Stimulated activated CD8-positive, alpha-beta memory T cell treated with anti-CD3 and anti-CD28 coated beads, Interleukin-15, amount 100 ng/mL, for 48 hours (primary cell): ENCODE measurements at regions not wholly inside any gene's neighbourhood (a gene's known extent, or its start where the extent isn't known, plus 50 kb on each side); places are given as distances from the start of the nearest gene placed in this dataset.
"Not testable (repeated sequence)": the region's sequence is repeated elsewhere in the genome, so short reads cannot be mapped to it uniquely, and the experiment has no call there.

Experiments used
- DNase-seq, 2 donors: peaks; one replicate each; pipeline ENCODE4 v3.0.0-alpha.2; 2020; ENCODE audit warnings: low read depth in 2 of 2

- DNase-seq = not testable (repeated sequence)
Observed at GRCh38 chr18:15060279-15060880, 312.4 kb downstream of the ANKRD30B start.

- DNase-seq = not testable (repeated sequence)
Observed at GRCh38 chr18:15061289-15061896, 313.4 kb downstream of the ANKRD30B start.

GRCh38 chr18:15066434-15066833 is 318.5 kb downstream of the ANKRD30B start:
- DNase-seq = not testable (repeated sequence)

- DNase-seq = not testable (repeated sequence)
Observed at GRCh38 chr18:15071311-15071710, 323.3 kb downstream of the ANKRD30B start.
